GM12878 (cell line): ENCODE measurements at regions not wholly inside any gene's neighbourhood (a gene's known extent, or its start where the extent isn't known, plus 50 kb on each side); places are given as distances from the start of the nearest gene placed in this dataset.

Experiments
- ATAC-seq: fragments of 200-7000 bp; cut with Tn5 transposase; 3 replicates; pipeline ENCODE4 v1.9.1; 2020; ENCODE audit warnings: mild to moderate bottlenecking, moderate library complexity
- BruUV-seq: library from RNA; stranded (reverse); fragments of 400-500 nt; replicated peaks from 2 replicates; lab custom pipeline; 2021; lab: Mats Ljungman, UMichigan
- CTCF ChIA-PET: fragments of 300-600 bp; sonication (Branson Sonifier 250); formaldehyde crosslinking; extraction: SDS; loops from one replicate; lab custom pipeline; 2021; ENCODE audit warnings: inconsistent platforms; lab: Yijun Ruan, JAX
- POLR2A ChIA-PET: fragments of 350-600 bp; formaldehyde crosslinking; extraction: SDS; loops from one replicate; lab custom pipeline; 2021; ENCODE audit warnings: inconsistent platforms; lab: Charles Lee
- RAD21 ChIA-PET: fragments of 300-600 bp; sonication (Branson Sonifier 250); formaldehyde crosslinking; loops from one replicate; lab custom pipeline; 2023; ENCODE audit warnings: antibody characterized with exemption; ENCODE audit not compliant: unreplicated experiment; lab: Charles Lee
- SMC1A ChIA-PET: fragments of 300-600 bp; sonication (Branson Sonifier 250); formaldehyde crosslinking; loops from one replicate; lab custom pipeline; 2023; ENCODE audit not compliant: unreplicated experiment, uncharacterized antibody; lab: Charles Lee
- DNase-seq: peaks from one replicate; pipeline ENCODE4 v3.0.0-alpha.2; 2011; ENCODE audit warnings: low read depth, low spot score
- FAIRE-seq: peaks from 3 replicates; lab custom pipeline; 2011; peaks lifted over from hg19 to GRCh38; lab: Jason Lieb, UNC
- H2AFZ ChIP-seq: 2 replicates; pipeline ENCODE4 v1.6.0; 2011; ENCODE audit warnings: low read depth, low read length, control low read depth; ENCODE audit not compliant: control insufficient read depth
- H3K27ac ChIP-seq: 2 replicates; pipeline ENCODE4 v1.5.1; 2011; ENCODE audit warnings: control low read depth; ENCODE audit not compliant: control insufficient read depth, insufficient read depth
- H3K27me3 ChIP-seq, 2 experiments: replicated peaks in 1 of 2; 2 replicates each; pipeline versions ENCODE4 v1.6.0 to v1.6.1; 2011; ENCODE audit warnings: low read length in 1 of 2; ENCODE audit not compliant: control insufficient read depth in 2 of 2, insufficient read depth in 2 of 2
- H3K36me3 ChIP-seq, 2 experiments: 2 replicates each; pipeline ENCODE4 v1.5.1; 2011; ENCODE audit warnings: low read length in 1 of 2; ENCODE audit not compliant: control insufficient read depth in 2 of 2, insufficient read depth in 2 of 2
- H3K4me1 ChIP-seq: 2 replicates; pipeline ENCODE4 v1.6.1; 2011; ENCODE audit warnings: mild to moderate bottlenecking, low read length, moderate library complexity, mixed read lengths; ENCODE audit not compliant: control insufficient read depth, insufficient read depth
- H3K4me2 ChIP-seq: 2 replicates; pipeline ENCODE4 v1.6.0; 2011; ENCODE audit warnings: control low read depth; ENCODE audit not compliant: control insufficient read depth, insufficient read depth
- H3K4me3 ChIP-seq: fragments of 200-600 bp; sonication (generic); 2 replicates; pipeline ENCODE4 v1.5.1; 2016
- H3K79me2 ChIP-seq: 2 replicates; pipeline ENCODE4 v1.6.0; 2011; ENCODE audit warnings: low read length; ENCODE audit not compliant: control insufficient read depth, insufficient read depth
- H3K9ac ChIP-seq: 2 replicates; pipeline ENCODE4 v1.8.0; 2011; ENCODE audit warnings: low read length, control low read depth, mixed read lengths; ENCODE audit not compliant: control insufficient read depth, insufficient read depth
- H3K9me3 ChIP-seq: replicated peaks from 3 replicates; pipeline ENCODE4 v1.5.1; 2011; ENCODE audit warnings: mild to moderate bottlenecking, low read length; ENCODE audit not compliant: control insufficient read depth, insufficient read depth
- H4K20me1 ChIP-seq: 2 replicates; pipeline ENCODE4 v1.6.0; 2011; ENCODE audit not compliant: control insufficient read depth, insufficient read depth
- FOXK2 ChIP-seq: fragments of 450-650 bp; IDR thresholded peaks from 2 replicates; pipeline ENCODE4 v1.6.1; 2017; ENCODE audit warnings: mild to moderate bottlenecking, moderate library complexity
- PAX5 ChIP-seq: IDR thresholded peaks from 2 replicates; pipeline ENCODE4 v1.6.1; 2011; ENCODE audit warnings: low read depth, low read length, borderline replicate concordance
- RUNX3 ChIP-seq: IDR thresholded peaks from 2 replicates; pipeline ENCODE4 v1.6.1; 2012; ENCODE audit warnings: low read length, inconsistent platforms
- WGBS: methylation state at CpG from one replicate; pipeline ENCODE4 v1.1.6; 2016; ENCODE audit warnings: low lambda C conversion rate; ENCODE audit not compliant: insufficient replicate concordance, insufficient coverage; ENCODE audit errors: missing lambda C conversion rate; 5-methylcytosine and 5-hydroxymethylcytosine counted together
- in situ Hi-C: fragments of 300-500 bp; cut with MboI; formaldehyde crosslinking; loops from 9 replicates; pipeline ENCODE4 v1.14.3; 2018; ENCODE audit warnings: mixed read lengths
- intact Hi-C: fragments of 100-400 bp; cut with micrococcal nuclease; formaldehyde crosslinking; loops from one replicate; pipeline ENCODE4 v1.14.2; 2022; ENCODE audit not compliant: unreplicated experiment

GRCh38 chr10:49240946-49241345 is 52.8 kb upstream of the TMEM273 start:
- intact Hi-C loops: no loop called here
- ChIA-PET POLR2A (no interaction called here), SMC1A (no interaction called here), CTCF (no interaction called here), RAD21 (no interaction called here)
- TF ChIP-seq FOXK2: no peak
- TF ChIP-seq RUNX3: no peak
- TF ChIP-seq PAX5: no peak
- 82% methylated on average over 4 of the region's 4 CpGs for WGBS
- Histone ChIP-seq H3K36me3 (no peaks in the 10 kb centered on the region), H4K20me1 (no peaks in the 10 kb centered on the region), H3K27ac (no peak overlapping the region), H3K27me3 (peaks cover 0 to 2% of the 10 kb centered on the region in 2 experiments; a peak in 1 of 4 replicates), H3K79me2 (no peaks in the 10 kb centered on the region), H3K9ac (no peak overlapping the region), H3K4me2 (no peak overlapping the region), H3K4me3 (no peak overlapping the region), H3K9me3 (no peaks in the 10 kb centered on the region), H2AFZ (no peak overlapping the region), H3K4me1 (no peaks in the 10 kb centered on the region)
- DNase-seq (no peak), ATAC-seq (no peak), FAIRE-seq (no peak)
- no TSS peak for BruUV-seq
- in situ Hi-C loops: no loop called here
